Occipital lobe (tissue), 1 donor: ENCODE measurements at regions not wholly inside any gene's neighbourhood (a gene's known extent, or its start where the extent isn't known, plus 50 kb on each side); places are given as distances from the start of the nearest gene placed in this dataset.

ENCODE experiments used
- DNase-seq: peaks from one replicate; lab custom pipeline; 2025; lab: John Stamatoyannopoulos, UW

DNA sequence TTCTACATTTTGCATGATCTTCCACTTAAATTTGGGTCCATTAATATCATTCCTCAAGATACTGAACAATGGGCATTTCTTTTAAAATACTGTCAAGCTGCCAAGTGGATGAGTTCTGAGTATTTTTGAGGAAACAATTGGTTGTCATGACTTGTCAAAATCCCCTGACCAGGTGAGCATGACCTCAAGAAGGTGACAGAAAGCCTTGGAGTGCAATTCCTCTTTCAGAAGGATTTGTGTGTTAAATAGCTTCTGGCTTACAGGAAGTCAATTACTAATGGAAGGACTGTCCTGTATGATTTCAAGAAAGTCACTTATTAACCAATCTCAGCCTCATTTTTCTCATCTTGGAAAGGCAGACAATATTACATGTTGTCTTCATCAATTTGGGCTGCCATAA lies 460.6 kb downstream of the TSN start:
- DNase-seq, result no peak

DNA sequence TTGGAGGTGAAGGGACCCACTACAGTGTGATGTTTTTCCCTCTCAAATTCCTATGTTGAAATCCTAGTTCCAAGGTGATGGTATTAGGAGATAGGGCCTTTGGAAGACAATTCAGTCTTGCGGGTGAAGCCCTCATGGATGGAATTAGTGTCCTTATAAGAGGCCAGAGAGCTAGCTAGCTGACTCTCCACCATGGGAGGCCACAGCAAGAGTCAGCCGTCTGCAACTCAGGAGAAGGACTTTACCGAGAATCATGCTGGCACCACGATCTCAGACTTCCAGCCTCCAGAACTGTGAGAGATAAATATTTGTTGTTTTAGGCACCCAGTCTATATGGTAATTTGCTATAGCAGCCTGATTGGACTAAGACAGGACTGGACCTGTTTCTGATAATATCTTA lies 461.4 kb downstream of the TSN start:
- no peak for DNase-seq

DNA sequence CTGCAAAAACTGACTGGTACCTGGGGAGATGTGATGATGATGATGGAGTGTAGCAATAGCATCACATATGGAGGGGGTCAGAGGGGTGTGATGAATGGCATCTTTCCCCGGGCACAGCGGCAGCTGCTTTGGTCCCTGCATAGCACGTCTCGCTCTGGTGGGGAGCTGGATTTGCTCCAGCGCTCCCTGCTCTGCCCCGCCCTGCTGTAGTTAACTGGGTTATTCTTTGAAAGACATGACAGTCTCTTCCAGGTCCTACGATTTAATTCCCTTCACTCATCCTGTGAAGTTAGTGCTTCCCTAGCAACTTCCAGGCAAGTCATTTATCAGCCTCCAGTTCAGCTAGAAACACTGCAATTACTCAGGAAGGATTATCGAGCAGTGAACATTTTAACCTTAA lies 463.1 kb downstream of the TSN start:
- no peak for DNase-seq

DNA sequence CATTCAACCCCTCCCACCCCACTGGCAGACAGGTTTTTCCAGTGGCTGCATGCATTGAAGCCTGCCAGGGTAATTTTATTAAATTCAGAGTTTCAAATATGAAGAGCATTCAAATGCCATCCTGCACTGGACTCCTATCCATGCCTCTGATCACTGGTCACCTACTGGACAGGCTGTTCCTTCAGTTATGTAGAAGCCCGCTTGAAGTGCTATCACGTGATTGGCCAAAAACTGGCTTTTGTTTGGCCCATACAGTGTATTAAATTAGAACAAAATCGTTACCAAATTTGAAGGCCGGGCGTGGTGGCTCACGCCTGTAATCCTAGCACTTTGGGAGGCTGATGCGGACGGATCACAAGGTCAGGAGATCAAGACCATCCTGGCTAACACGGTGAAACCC lies 464.1 kb downstream of the TSN start:
- no peak for DNase-seq

DNA sequence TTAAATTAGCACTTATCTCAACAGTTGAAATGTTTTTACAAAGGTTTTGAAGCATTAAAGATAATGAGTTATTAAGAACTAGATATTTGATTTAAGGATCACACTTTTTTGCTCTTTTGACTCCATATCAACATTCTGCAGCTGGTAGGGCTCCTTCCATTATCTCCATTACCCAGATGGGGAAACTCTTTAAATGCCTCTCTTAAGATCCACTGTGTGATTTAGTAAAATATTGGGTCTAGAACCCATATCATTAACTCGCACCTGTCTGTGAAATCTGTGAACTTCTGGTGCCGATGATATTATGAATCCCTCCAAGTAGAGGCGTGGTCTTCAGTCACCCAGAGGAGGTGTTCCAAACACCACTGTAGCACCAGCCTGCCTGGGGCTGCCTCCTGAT lies 466.2 kb downstream of the TSN start:
- no peak for DNase-seq

DNA sequence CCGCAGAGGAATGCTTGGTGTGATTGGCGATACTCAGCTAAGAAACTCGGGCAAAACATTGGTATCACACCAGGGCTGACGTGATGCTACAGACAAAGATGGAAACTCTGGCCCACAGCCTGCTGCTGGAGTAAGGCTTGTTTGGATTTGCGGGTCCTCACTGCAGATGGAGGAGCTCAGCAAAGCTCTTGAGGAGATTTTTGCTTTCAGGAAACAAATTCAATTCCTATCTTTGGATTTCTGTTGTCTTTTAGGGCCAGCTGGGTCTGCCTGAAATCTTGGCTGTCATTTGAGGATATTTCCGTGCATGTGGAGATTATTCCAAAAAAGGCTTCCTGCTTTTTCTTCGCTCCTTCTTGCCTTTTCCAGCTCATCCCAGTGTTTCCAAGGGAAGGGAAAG lies 475.8 kb downstream of the TSN start:
- DNase-seq, result no peak

DNA sequence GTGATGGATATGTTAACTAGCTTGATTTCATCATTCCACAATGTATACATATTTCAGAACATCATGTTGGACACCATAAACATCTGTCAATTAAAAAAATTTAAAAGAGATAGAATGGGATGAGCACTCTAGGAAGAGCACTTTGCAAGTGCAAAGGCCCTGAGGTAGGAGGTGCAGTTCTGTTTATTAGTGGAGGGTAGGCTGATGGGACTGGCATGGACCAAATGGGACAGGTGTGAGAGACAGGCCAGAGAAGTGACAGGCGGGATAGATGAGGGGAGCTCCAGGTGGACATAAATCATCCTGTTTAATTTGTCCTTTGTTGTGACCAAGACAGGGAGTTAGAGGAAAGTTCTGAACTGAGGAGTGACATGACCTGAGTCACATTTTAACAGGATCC lies 477.9 kb downstream of the TSN start:
- no peak for DNase-seq

DNA sequence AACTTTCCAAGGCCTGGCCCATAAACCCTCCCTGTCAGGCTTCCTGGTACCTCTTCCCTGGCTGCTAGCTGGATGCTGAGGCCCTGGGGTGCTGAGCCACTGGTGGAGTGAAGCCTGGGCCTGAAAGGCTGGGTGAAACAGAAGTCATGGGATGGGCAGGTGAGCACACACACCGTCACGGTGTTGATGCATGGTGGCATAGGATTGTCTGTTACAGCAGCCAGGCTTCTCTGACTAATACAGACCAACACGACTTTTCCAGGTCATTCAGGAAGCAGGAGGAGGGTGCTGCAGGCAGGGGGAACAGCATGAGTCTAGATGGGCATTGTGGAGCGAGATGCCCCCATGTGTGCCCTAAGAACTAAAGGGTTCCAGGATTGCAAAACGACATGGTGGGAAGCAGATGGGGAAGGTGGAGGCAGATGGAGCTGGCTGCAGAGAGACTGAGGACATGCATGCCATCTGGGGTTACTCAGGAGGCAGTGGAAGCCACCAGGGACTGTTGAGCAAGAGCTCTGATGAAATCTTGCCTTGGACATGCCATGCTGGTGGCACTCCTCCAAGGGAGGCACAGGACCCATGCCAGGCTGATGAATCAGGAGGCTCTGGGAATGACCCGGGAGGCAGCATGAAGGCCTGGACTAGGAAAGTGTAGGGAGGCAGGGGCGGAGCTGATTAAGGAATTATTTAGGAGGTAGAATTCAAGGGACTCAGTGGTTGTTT lies 480.9 kb downstream of the TSN start:
- no peak for DNase-seq

DNA sequence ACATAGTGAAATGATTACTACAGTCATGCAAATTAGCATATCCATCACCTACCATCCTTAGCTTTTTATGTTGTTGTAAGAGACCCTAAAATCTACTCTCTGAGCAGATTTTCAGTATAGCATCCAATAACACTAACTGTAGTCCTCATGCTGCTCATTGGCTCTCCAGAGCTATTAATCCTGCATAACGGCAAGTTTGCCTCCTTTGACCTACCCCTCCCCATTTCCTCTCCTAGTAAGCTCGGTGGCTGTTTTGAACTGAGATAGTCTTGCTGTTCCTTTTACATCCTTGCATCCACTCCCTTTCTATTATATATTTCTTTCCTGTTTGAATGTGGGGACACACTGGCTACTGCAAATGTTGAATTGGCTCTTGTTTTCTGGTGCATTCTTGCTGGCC lies 481.5 kb downstream of the TSN start:
- no peak for DNase-seq

DNA sequence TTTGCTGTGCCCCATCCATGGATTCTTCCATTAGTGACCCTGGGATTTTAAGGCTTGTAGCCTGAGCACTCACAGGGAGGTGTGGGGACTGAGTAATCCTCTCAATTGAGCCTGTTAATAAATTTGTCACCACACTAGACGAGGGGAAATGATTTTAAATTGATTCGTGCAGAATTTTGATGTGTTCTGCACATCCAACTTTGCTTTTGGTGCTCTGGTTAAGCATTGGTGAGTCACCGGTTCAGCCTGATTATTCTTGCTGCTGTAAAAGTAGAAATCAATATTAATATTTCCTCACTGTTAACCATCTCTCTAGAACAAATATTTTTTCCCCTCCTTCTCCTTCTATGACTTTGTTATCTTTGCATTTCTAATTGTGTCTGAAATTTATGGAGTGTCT lies 482.0 kb downstream of the TSN start:
- DNase-seq, result no peak

DNA sequence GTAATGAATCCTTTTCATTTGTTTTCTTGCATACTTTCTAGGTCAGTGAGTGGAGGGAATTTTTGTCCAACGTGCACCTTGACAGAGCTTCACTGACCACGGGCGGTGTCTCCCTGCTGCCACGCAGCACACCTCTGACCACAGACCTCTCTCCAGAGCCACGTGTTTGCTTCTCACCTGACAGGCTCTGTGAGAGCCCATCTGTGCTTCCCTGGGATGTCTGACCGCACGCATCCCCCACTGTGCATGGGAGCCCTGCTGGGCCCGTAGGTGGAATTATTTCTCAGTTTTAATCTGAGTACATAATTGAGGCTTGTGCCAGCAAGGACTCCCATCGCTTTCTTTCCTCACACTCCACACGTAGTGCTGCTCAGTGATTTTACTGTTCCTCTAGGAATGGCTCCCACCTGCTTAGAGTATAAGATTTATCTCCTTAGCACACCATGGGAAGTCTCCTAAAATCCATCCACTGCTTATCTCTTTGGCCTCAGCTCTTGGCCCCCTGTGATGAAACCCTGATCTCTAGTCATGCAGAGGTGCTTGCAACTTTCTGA lies 482.6 kb downstream of the TSN start:
- no peak for DNase-seq

DNA sequence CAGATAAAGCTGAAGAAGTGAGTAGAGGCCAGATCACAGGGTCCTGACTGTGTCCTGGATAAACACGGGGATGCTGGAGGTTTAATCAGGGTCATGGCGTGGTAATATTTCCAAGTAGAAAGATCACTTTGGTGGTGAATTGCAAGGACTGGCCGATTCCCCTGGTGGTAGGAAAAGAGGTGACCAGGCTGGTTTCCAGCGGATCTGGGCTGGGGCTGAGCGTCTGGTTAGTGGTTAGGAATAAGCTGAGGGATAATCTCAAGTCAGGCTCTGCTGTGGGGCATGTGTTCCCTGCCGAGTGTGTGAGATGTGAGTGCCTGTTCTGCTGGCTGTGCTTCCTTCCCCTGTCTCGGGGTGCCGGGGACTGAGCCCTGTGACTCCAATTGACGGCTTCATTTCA lies 484.0 kb downstream of the TSN start:
- DNase-seq, result no peak

DNA sequence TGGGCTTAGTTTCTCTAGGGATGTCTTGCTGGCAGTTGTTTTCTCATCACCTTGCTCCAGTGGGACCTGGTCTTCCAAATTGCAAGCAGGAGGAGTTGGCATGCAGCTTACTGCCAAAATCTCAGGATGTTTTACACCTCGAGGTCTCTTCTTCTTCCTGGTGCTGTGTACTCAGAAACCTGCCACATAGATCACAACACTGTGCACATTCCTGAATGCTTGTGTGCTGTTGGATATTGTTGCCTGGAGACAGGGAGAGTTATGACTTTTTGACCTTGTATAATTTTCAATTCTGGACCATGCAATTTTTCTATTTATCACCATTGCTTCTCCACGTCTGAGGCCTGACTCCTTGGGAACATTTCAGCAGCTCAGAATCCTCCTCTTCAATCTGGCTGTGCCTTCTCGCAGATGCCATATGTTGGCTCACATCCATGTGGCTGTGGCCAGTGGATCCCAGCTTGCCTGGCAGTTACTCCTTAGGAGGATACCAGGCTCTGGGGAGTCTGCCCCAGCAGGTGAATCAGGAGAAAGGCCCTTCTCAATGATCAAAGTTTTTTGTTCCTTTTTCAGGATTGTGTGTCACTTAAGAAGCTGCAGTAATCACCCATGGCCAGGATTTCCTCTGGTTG lies 489.3 kb downstream of the TSN start:
- no peak for DNase-seq

DNA sequence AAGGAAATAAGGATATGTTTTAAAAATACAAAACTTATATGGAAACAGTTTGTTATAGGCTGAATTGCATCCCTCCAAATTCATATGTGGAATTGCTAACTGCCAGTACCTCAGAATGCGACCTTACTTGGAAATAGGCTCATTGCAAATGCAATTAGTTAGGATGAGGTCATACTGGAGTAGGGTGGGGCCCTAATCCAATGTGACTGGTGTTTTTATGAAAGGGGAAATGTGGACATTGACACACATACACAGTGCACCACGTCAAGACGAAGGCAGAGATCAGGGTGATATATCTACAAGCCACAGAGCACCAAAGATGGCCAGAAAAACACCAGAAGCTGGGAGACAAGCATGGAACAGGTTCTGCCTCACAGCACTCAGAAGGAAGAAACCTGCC lies 494.2 kb downstream of the TSN start:
- no peak for DNase-seq

DNA sequence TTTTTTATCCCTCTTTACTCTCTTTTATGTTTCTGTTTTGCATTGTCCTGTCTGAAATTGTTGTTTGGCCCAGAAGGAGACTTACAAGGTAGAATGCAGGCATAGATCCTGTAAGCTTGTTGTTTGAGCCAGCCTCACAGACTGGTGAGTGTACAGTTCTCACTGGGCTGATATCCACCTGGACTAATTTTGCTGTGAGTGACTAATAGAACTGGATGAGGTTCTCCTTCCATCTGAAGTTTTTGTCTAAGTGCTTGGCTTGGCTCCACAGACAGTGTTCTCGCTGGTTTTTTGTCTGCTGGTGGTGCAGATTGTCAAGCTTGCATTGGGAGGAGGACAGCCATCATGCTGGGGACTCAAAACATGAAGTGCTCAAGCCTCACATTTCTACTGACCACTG lies 495.7 kb downstream of the TSN start:
- DNase-seq, result no peak

DNA sequence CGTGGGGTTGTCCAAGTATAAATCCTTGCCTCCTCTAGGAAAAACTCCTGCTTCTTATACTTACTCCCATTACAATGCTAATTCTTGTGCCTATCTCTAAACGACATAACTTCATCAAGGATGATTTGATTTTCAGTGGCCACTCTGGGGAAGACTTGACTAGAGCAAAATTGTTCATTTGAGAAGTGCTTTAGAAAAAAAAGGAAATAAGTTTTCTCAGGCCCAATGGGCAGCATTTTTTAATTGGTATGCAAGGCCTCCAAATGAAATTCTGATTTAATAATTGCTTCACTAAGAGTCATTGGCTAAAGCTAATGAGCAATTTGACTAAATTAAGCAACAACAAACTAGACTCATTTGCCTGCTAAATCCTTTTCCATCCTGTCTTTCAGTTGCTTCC lies 496.1 kb downstream of the TSN start:
- no peak for DNase-seq

DNA sequence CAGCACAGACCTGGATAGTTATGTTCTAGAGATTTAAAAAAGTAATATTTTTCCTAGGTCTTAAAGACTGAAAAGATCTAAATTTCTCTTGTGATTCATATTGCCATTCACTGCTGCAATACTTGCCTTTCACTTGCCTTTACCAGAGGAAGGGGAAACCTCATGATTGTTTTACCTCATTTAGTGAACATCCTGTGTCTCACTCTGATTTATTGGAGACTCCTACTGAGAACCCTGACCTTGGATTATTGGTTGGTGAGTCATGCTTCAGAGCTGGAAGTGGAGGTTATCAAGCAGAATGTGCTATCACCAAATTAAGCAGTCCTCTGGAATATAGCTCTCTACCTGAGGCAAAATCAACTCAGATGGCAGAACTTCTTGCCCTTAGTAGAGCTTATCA lies 500.5 kb downstream of the TSN start:
- no peak for DNase-seq

DNA sequence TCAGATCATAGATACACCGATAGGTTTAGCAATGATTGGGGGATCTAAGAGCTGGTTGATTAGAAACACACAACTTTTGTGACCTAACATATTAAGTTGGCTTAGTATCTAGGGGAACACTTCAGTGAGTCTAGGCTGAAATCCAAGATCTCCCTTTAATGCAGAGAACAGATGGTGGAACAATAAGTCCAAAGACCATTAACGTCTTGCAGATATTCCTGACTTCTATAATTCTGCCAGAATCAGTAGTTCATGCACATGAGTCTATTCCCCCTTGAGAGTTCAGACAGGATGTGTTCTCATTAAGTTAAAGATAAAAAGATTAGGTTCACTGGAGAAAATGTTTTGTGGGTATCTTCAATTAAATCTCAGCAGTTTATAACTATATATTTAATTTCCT lies 506.5 kb downstream of the TSN start:
- no peak for DNase-seq

DNA sequence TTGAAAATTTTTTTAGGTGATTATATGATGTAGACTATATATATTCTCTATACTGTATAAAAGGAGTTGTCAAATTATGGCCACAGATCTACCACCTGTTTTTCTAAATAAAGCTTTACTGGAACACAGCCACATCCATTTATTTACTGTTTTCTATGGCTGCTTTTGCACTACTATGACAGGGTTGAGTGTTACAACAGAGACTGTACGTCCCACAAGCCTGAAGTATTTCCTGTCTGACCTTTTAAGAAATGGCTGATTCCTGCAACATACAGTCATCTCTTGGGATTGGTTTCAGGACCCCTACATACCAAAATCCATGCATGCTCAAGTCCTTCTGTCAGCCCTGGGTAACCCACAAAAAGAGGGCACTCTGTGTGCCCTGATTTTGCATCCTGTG lies 508.3 kb downstream of the TSN start:
- DNase-seq, result no peak

DNA sequence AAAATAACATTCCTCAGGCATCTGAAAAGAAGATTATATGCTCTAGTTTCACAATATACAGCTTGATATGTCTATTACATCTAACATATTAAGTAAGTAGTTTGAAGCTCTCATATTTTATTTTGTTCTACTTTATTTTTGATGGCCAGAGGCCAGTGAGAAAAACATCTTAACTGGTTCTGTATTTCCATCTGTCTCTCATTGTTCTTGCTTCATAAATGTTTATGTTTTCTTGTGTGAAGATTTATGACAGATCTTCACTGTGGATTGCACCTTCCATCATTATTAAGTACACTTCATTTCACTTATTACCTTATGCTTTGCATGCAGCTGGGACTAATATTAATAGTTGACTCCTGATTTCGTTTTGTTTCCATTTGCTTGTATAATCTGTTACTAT lies 511.2 kb downstream of the TSN start:
- no peak for DNase-seq

DNA sequence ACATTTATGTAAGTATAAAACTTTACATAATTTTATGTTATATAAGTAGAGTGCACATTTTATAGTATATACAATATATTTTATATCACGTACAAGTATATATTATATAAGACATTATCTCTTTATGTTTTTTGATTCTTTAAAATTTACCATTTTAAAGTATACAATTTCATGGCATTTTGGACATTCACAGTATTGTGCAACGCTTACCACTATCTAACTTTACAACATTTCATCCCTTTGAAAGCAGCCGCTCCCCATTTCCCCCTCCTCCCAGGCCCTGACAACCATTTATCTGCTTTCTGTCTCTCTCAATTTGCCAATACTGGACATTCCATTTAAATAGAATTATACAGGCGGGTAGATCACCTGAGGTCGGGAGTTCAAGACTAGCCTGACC lies 512.5 kb downstream of the TSN start:
- no peak for DNase-seq

DNA sequence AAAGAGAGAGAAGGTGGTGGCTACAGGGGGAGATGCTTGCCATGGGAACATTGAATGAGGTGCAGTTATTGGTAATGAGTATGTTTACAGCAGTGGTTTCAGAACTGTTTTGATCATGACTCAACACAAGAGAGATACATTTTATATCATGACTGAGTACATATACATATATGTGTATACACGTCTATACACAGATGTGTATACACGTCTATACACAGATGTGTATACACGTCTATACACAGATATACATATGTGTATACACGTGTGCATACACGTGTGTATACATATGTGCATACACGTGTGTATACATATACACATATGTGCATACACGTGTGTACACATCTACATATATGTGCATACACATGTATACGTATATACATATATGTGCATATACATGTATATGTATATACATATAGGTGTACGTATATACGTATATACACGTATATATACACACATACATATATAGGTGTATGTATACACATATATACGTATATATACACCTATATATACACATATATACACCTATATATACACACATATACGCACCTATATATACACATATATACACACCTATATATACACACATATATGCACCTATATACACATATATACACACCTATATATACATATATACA lies 518.5 kb downstream of the TSN start:
- DNase-seq, result no peak

DNA sequence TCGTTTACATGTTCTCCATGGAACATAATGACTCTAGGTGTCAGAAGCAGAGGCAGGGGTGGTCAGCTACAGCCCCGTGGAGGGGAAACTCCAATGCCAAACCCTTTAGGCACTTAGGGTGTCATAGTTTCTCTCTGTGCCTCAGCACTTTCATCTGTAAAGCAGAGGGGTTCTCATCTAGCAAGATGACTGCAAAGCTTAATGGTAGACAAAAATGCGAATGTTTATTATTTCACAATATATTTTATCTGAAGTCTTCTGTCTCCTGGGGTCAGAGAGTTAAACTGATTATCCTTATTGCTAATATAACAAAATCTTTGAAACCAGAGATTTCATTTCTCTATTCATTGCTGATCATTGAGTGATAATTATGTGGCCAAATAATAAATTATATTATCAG lies 522.5 kb downstream of the TSN start:
- no peak for DNase-seq
